ENCODE measurements at regions not wholly inside any gene's neighbourhood (a gene's known extent, or its start where the extent isn't known, plus 50 kb on each side); places are given as distances from the start of the nearest gene placed in this dataset.

DNA sequence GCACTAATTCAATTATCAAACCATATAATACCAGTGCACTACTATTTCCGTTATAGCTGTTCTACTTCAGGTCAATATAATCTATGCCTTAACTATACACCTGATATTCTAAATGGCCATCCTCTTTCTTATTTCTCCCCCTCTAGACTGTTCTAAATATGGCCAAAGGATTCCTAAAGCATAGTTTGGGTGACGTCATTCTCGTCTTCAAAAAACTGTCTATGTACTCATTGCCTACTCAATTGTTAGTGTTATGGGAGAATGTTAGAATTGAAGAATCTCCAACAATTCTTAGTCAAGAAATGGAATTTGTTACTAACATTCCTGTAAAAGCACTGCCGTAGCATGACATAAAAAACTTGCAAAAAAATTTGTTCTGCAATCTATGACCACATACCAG lies 431.1 kb upstream of the ANO3 start:
- intact Hi-C loops (cut with DNase I), result no loop called here
- H3K27me3 ChIP-seq, result no peaks in the 10 kb centered on the region
- no peaks in the 10 kb centered on the region for H3K36me3 ChIP-seq
- no peaks in the 10 kb centered on the region for H3K9me3 ChIP-seq
- DNase-seq, result no peak
- H3K4me3 ChIP-seq, result no peak overlapping the region
- H3K27ac ChIP-seq, result no peak overlapping the region
- TF ChIP-seq, protein P1, sequence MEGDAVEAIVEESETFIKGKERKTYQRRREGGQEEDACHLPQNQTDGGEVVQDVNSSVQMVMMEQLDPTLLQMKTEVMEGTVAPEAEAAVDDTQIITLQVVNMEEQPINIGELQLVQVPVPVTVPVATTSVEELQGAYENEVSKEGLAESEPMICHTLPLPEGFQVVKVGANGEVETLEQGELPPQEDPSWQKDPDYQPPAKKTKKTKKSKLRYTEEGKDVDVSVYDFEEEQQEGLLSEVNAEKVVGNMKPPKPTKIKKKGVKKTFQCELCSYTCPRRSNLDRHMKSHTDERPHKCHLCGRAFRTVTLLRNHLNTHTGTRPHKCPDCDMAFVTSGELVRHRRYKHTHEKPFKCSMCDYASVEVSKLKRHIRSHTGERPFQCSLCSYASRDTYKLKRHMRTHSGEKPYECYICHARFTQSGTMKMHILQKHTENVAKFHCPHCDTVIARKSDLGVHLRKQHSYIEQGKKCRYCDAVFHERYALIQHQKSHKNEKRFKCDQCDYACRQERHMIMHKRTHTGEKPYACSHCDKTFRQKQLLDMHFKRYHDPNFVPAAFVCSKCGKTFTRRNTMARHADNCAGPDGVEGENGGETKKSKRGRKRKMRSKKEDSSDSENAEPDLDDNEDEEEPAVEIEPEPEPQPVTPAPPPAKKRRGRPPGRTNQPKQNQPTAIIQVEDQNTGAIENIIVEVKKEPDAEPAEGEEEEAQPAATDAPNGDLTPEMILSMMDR (IDR thresholded peaks at IDR 0.05), result no peak
- no peak for TF ChIP-seq POLR2A (IDR thresholded peaks at IDR 0.05)
- H3K4me1 ChIP-seq, result no peaks in the 10 kb centered on the region
- 89 to 94% methylated on average over 4 of the region's 4 CpGs for WGBS, 2 donors

DNA sequence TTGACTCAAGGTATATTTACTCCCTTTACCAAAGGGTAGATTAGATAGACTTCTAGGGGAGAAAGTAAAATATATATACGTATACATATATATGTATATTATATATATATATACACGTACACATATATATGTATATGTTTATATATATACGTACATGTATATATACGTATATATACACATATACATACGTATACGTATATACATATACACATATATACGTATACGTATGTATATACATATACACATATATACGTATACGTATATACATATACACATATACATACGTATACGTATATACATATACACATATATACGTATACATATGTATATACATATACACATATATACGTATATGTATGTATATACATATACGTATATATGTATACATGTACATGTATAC lies 430.5 kb upstream of the ANO3 start:
- H3K27me3 ChIP-seq, result no peaks in the 10 kb centered on the region
- no peaks in the 10 kb centered on the region for H3K4me1 ChIP-seq
- H3K36me3 ChIP-seq, result no peaks in the 10 kb centered on the region
- H3K27ac ChIP-seq, result no peak overlapping the region
- TF ChIP-seq POLR2A (IDR thresholded peaks at IDR 0.05), result no peak
- TF ChIP-seq, protein P1 (IDR thresholded peaks at IDR 0.05), result no peak
- intact Hi-C loops (cut with DNase I), result no loop called here
- H3K4me3 ChIP-seq, result no peak overlapping the region
- H3K9me3 ChIP-seq, result no peaks in the 10 kb centered on the region
- no peak for DNase-seq
- 90% methylated on average over 15 of the region's 15 CpGs for WGBS, 2 donors

DNA sequence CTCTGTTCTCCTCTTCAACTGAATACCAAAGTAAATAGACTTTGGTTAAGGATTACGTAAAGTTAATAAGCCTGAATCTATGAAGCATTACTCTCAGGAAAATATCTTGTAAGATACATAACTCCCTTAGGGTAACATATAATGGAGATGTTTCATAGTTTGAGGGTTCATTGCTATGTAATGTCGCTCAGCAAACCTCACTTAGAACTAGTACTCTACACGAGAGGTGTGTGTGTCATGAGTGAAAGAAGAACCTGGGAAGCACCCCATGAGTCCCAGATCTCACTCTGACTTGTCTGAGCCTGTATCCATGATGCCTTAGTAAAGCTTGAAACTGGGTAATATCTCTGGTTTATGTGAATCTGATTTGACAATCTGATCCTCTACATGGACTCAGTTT lies 429.5 kb upstream of the ANO3 start:
- no peaks in the 10 kb centered on the region for H3K27me3 ChIP-seq
- no peak overlapping the region for H3K27ac ChIP-seq
- H3K36me3 ChIP-seq, result no peaks in the 10 kb centered on the region
- no peaks in the 10 kb centered on the region for H3K9me3 ChIP-seq
- TF ChIP-seq, protein P1 (IDR thresholded peaks at IDR 0.05), result no peak
- TF ChIP-seq POLR2A (IDR thresholded peaks at IDR 0.05), result no peak
- no peak for DNase-seq
- intact Hi-C loops (cut with DNase I), result no loop called here
- H3K4me1 ChIP-seq, result no peaks in the 10 kb centered on the region
- WGBS, 2 donors, result 25 to 35% methylated on average over 3 of the region's 3 CpGs
- H3K4me3 ChIP-seq, result no peak overlapping the region

DNA sequence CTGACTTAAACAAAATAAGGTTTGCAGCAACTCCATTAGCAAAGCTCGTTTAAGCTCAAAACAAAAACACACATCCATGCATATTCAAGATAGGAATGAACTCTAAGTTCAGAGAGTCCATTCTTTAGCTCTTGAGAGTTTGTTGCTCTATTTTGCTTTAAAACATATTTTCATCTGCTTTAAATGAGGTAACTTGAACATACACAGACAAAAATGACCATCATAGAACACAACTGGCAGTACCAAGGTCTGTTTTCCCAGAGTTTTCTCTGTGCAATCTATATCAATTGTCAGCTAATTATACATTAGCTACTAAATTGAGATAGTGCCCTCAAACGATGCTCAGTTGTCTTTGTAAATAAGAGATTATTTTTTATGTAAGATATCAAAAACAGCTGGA lies 423.2 kb upstream of the ANO3 start:
- WGBS, 2 donors, result 55 to 62% methylated on average over 2 of the region's 2 CpGs
- no peak overlapping the region for H3K27ac ChIP-seq

DNA sequence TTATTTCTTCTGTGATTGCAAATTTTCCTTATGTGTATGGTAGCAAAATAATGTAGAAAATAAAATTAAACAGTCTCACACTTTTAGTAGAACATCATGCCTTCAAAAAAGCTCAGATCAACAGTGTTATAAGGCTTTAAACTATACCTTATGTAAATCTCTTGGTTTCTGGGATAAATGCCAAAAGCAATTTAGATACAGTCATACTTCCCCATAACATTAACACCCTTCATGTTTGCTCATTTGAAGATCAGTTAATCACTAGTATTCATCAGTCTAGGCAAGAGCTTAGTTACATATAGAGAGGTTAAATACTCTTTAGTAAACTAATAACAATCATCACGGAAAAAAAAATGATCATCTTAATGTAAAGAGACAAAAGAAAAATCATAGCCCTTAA lies 421.8 kb upstream of the ANO3 start:
- TF ChIP-seq, protein P1 (IDR thresholded peaks at IDR 0.05), result no peak
- TF ChIP-seq POLR2A (IDR thresholded peaks at IDR 0.05), result no peak
- Histone ChIP-seq H3K4me3 (no peak overlapping the region), H3K36me3 (no peaks in the 10 kb centered on the region), H3K9me3 (no peaks in the 10 kb centered on the region), H3K27ac (no peak overlapping the region), H3K4me1 (no peaks in the 10 kb centered on the region), H3K27me3 (no peaks in the 10 kb centered on the region)
- no peak for DNase-seq
- intact Hi-C loops (cut with DNase I), result no loop called here
- 19 to 32% methylated on average over 1 of the region's 1 CpG for WGBS, 2 donors

More for the DNA sequence above, 423.2 kb upstream of the ANO3 start:
- H3K9me3 ChIP-seq, result no peaks in the 10 kb centered on the region
- TF ChIP-seq, protein P1 (IDR thresholded peaks at IDR 0.05), result no peak
- no peak for TF ChIP-seq POLR2A (IDR thresholded peaks at IDR 0.05)
- intact Hi-C loops (cut with DNase I), result no loop called here
- DNase-seq, result no peak
- H3K4me3 ChIP-seq, result no peak overlapping the region
- H3K36me3 ChIP-seq, result no peaks in the 10 kb centered on the region
- no peaks in the 10 kb centered on the region for H3K4me1 ChIP-seq
- H3K27me3 ChIP-seq, result no peaks in the 10 kb centered on the region
